ENCODE measurements at regions not wholly inside any gene's neighbourhood (a gene's known extent, or its start where the extent isn't known, plus 50 kb on each side); places are given as distances from the start of the nearest gene placed in this dataset.

DNA sequence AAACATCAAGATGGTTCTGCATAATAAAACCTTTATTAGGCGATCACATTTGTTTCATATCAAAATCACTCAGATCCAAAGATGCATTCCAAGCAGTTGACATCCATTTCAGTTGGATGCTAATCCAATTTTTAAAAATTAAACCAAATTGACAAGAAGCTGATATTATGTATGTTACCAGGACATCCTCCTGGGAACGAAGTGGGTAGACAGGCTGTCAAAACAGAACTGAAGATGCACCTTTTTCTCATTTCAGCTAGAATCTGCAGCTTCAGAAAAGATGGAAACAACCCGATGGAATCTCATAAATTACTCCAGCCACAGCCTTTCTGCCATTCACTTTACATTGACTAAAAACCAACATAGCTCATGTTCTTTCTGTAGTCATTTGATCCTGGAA lies 268.4 kb downstream of the PLPP3 start:
- Histone ChIP-seq H3K4me1 (ENCODE audit: control insufficient read depth, extremely low read depth, insufficient read depth, low read length) (no peaks in the 10 kb centered on the region), H2AFZ (ENCODE audit: low read length) (no peak overlapping the region), H3K36me3 (ENCODE audit: control insufficient read depth, insufficient read depth, low read length) (no peaks in the 10 kb centered on the region), H3K27ac (ENCODE audit: insufficient read depth, low read length) (no peak overlapping the region), H3K27me3 (ENCODE audit: control insufficient read depth, insufficient read depth, low read length) (no peaks in the 10 kb centered on the region), H3K79me2 (ENCODE audit: control insufficient read depth, insufficient read depth, low read length) (no peaks in the 10 kb centered on the region), H3K4me2 (ENCODE audit: extremely low read depth, insufficient read depth, low read length) (no peak overlapping the region), H3K9ac (ENCODE audit: insufficient read depth, low read length) (no peak overlapping the region), H3K4me3 (replicated peaks in 1 of 4; ENCODE audit: control extremely low read depth in 1 of 4, insufficient read depth in 1 of 4, low read depth in 3 of 4, low read length in 4 of 4) (no peak overlapping the region), H4K20me1 (ENCODE audit: control insufficient read depth, extremely low read depth, insufficient read depth, low read length) (no peaks in the 10 kb centered on the region), H3K9me3 (ENCODE audit: control insufficient read depth, insufficient read depth, low read depth, low read length) (no peaks in the 10 kb centered on the region)
- TF ChIP-seq, protein P1, sequence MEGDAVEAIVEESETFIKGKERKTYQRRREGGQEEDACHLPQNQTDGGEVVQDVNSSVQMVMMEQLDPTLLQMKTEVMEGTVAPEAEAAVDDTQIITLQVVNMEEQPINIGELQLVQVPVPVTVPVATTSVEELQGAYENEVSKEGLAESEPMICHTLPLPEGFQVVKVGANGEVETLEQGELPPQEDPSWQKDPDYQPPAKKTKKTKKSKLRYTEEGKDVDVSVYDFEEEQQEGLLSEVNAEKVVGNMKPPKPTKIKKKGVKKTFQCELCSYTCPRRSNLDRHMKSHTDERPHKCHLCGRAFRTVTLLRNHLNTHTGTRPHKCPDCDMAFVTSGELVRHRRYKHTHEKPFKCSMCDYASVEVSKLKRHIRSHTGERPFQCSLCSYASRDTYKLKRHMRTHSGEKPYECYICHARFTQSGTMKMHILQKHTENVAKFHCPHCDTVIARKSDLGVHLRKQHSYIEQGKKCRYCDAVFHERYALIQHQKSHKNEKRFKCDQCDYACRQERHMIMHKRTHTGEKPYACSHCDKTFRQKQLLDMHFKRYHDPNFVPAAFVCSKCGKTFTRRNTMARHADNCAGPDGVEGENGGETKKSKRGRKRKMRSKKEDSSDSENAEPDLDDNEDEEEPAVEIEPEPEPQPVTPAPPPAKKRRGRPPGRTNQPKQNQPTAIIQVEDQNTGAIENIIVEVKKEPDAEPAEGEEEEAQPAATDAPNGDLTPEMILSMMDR (conservative IDR thresholded peaks at IDR 0.05 in 1 of 2, IDR thresholded peaks at IDR 0.05 in 1 of 2; ENCODE audit: low read depth in 1 of 2, low read length in 2 of 2), result no peak
- TF ChIP-seq EZH2 (IDR thresholded peaks at IDR 0.05; ENCODE audit: low read length, missing control alignments), result no peak
- no peak for DNase-seq (ENCODE audit: low read depth in 2 of 2)

DNA sequence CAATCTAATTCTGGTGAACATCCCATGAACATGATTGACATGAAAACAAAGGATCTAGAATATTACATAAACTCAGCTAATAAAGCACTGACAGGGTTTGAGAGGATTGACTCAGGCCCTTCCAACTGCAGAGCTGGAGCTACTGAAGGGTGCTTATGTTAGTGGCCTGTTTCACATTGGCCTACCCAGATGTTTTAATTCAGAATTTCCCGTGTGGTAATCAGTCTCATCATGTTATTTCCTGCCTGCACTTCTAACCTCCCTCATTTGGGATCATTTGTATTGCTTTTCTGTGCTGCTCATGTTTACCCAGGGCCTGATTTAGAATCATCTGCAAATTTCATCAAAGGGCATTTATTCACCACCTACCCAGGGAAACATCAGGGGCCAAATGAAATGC lies 270.3 kb downstream of the PLPP3 start:
- no peaks in the 10 kb centered on the region for H3K27me3 ChIP-seq (ENCODE audit: control insufficient read depth, insufficient read depth, low read length)
- H3K36me3 ChIP-seq (ENCODE audit: control insufficient read depth, insufficient read depth, low read length), result no peaks in the 10 kb centered on the region
- H3K4me2 ChIP-seq (ENCODE audit: extremely low read depth, insufficient read depth, low read length), result no peak overlapping the region
- no peak overlapping the region for H3K27ac ChIP-seq (ENCODE audit: insufficient read depth, low read length)
- H3K79me2 ChIP-seq (ENCODE audit: control insufficient read depth, insufficient read depth, low read length), result no peaks in the 10 kb centered on the region
- H4K20me1 ChIP-seq (ENCODE audit: control insufficient read depth, extremely low read depth, insufficient read depth, low read length), result no peaks in the 10 kb centered on the region
- no peak overlapping the region for H3K4me3 ChIP-seq (replicated peaks in 1 of 4; ENCODE audit: control extremely low read depth in 1 of 4, insufficient read depth in 1 of 4, low read depth in 3 of 4, low read length in 4 of 4)
- no peak overlapping the region for H2AFZ ChIP-seq (ENCODE audit: low read length)
- no peaks in the 10 kb centered on the region for H3K9me3 ChIP-seq (ENCODE audit: control insufficient read depth, insufficient read depth, low read depth, low read length)
- H3K4me1 ChIP-seq (ENCODE audit: control insufficient read depth, extremely low read depth, insufficient read depth, low read length), result no peaks in the 10 kb centered on the region
- no peak for DNase-seq (ENCODE audit: low read depth in 2 of 2)
- no peak overlapping the region for H3K9ac ChIP-seq (ENCODE audit: insufficient read depth, low read length)
- TF ChIP-seq, protein P1 (conservative IDR thresholded peaks at IDR 0.05 in 1 of 2, IDR thresholded peaks at IDR 0.05 in 1 of 2; ENCODE audit: low read depth in 1 of 2, low read length in 2 of 2), result no peak
- TF ChIP-seq EZH2 (IDR thresholded peaks at IDR 0.05; ENCODE audit: low read length, missing control alignments), result no peak

- Histone ChIP-seq H3K36me3 (ENCODE audit: control insufficient read depth, insufficient read depth, low read length) (no peaks in the 10 kb centered on the region), H4K20me1 (ENCODE audit: control insufficient read depth, extremely low read depth, insufficient read depth, low read length) (no peaks in the 10 kb centered on the region), H3K4me3 (replicated peaks in 1 of 4; ENCODE audit: control extremely low read depth in 1 of 4, insufficient read depth in 1 of 4, low read depth in 3 of 4, low read length in 4 of 4) (no peak overlapping the region), H3K4me1 (ENCODE audit: control insufficient read depth, extremely low read depth, insufficient read depth, low read length) (peaks cover 5% of the 10 kb centered on the region), H3K27ac (ENCODE audit: insufficient read depth, low read length) (no peak overlapping the region), H3K27me3 (ENCODE audit: control insufficient read depth, insufficient read depth, low read length) (no peaks in the 10 kb centered on the region), H3K4me2 (ENCODE audit: extremely low read depth, insufficient read depth, low read length) (no peak overlapping the region), H3K79me2 (ENCODE audit: control insufficient read depth, insufficient read depth, low read length) (no peaks in the 10 kb centered on the region), H3K9me3 (ENCODE audit: control insufficient read depth, insufficient read depth, low read depth, low read length) (no peaks in the 10 kb centered on the region), H3K9ac (ENCODE audit: insufficient read depth, low read length) (no peak overlapping the region), H2AFZ (ENCODE audit: low read length) (no peak overlapping the region)
- TF ChIP-seq, protein P1 (conservative IDR thresholded peaks at IDR 0.05 in 1 of 2, IDR thresholded peaks at IDR 0.05 in 1 of 2; ENCODE audit: low read depth in 1 of 2, low read length in 2 of 2), result no peak
- peak in 1 of 2 donors; percentile 57 for DNase-seq (ENCODE audit: low read depth in 2 of 2)
These were observed 274.4 kb downstream of the PLPP3 start for GRCh38 chr1:56304975-56305374.
